Endothelial cell of umbilical vein (primary cell): ENCODE measurements at regions not wholly inside any gene's neighbourhood (a gene's known extent, or its start where the extent isn't known, plus 50 kb on each side); places are given as distances from the start of the nearest gene placed in this dataset.

Experiments used
- BruUV-seq: library from RNA; stranded (reverse); fragments of 400-500 nt; replicated peaks from 2 replicates; lab custom pipeline; 2021; lab: Mats Ljungman, UMichigan
- CTCF ChIA-PET: fragments of 300-600, 350-600 bp; sonication (Branson Sonifier 250); formaldehyde crosslinking; loops from one replicate; lab custom pipeline; 2021; ENCODE audit warnings: antibody characterized with exemption, inconsistent platforms; lab: Charles Lee
- POLR2A ChIA-PET: fragments of 300-600, 350-600 bp; sonication (Branson Sonifier 250); formaldehyde crosslinking; loops from one replicate; lab custom pipeline; 2021; ENCODE audit warnings: antibody characterized with exemption, inconsistent platforms; lab: Charles Lee
- DNase-seq: peaks from one replicate; pipeline ENCODE4 v3.0.0-alpha.2; 2011; ENCODE audit warnings: low read depth, low spot score
- FAIRE-seq: peaks from 2 replicates; lab custom pipeline; 2011; peaks lifted over from hg19 to GRCh38; lab: Jason Lieb, UNC
- H2AFZ ChIP-seq: 2 replicates; pipeline ENCODE4 v1.6.0; 2012; ENCODE audit warnings: low read depth, low read length, control low read depth, inconsistent platforms
- H3K27ac ChIP-seq: 2 replicates; pipeline ENCODE4 v1.5.1; 2011; ENCODE audit warnings: low read depth, mild to moderate bottlenecking, control low read depth, low read length, moderate library complexity; ENCODE audit not compliant: insufficient read depth
- H3K27me3 ChIP-seq, 2 experiments: 2 replicates each; pipeline versions ENCODE4 v1.6.0 to v1.6.1; 2011; ENCODE audit warnings: low read length in 2 of 2, mixed read lengths in 1 of 2; ENCODE audit not compliant: control insufficient read depth in 2 of 2, insufficient read depth in 2 of 2
- H3K36me3 ChIP-seq, 2 experiments: 2 replicates in 1 of 2; 3 replicates in 1 of 2; pipeline ENCODE4 v1.5.1; 2011; ENCODE audit warnings: low read length in 2 of 2, mild to moderate bottlenecking in 1 of 2, moderate library complexity in 1 of 2; ENCODE audit not compliant: control insufficient read depth in 2 of 2, insufficient read depth in 2 of 2; ENCODE audit errors: extremely low read depth in 1 of 2
- H3K4me1 ChIP-seq: 3 replicates; pipeline ENCODE4 v1.5.1; 2011; ENCODE audit warnings: mild to moderate bottlenecking, low read length; ENCODE audit not compliant: control insufficient read depth, insufficient read depth; ENCODE audit errors: extremely low read depth
- H3K4me2 ChIP-seq: 2 replicates; pipeline ENCODE4 v1.6.1; 2011; ENCODE audit warnings: low read length, control low read depth, mixed read lengths; ENCODE audit not compliant: insufficient read depth
- H3K4me3 ChIP-seq, 3 experiments: fragments of 200-600 bp in 1 of 3; sonication (generic), shearing (Covaris generic) in 1 of 3; replicated peaks in 1 of 3; 2 replicates each; pipeline ENCODE4 v1.5.1; 2011 to 2016; ENCODE audit warnings: control low read depth in 3 of 3, low read length in 3 of 3, mild to moderate bottlenecking in 2 of 3, inconsistent platforms in 1 of 3, low read depth in 1 of 3, moderate library complexity in 1 of 3; ENCODE audit not compliant: insufficient read depth in 1 of 3
- H3K79me2 ChIP-seq: 2 replicates; pipeline ENCODE4 v1.6.0; 2012; ENCODE audit warnings: low read length, inconsistent platforms; ENCODE audit not compliant: control insufficient read depth, insufficient read depth
- H3K9ac ChIP-seq: replicated peaks from 2 replicates; pipeline ENCODE3; 2011; ENCODE audit warnings: low read length, control low read depth; ENCODE audit not compliant: insufficient read depth; ENCODE audit errors: extremely low read depth
- H3K9me1 ChIP-seq: replicated peaks from 3 replicates; pipeline ENCODE4 v1.6.0; 2011; ENCODE audit warnings: mild to moderate bottlenecking, low read length; ENCODE audit not compliant: control insufficient read depth, insufficient read depth; ENCODE audit errors: extremely low read depth
- H3K9me3 ChIP-seq: replicated peaks from 2 replicates; pipeline ENCODE4 v1.5.1; 2012; ENCODE audit warnings: low read length, inconsistent platforms; ENCODE audit not compliant: control insufficient read depth, insufficient read depth
- H4K20me1 ChIP-seq: replicated peaks from 2 replicates; pipeline ENCODE3; 2011; ENCODE audit warnings: mild to moderate bottlenecking, low read length; ENCODE audit not compliant: control insufficient read depth, insufficient read depth; ENCODE audit errors: extremely low read depth
- EZH2 ChIP-seq: IDR thresholded peaks from 2 replicates; pipeline ENCODE4 v1.6.1; 2012; ENCODE audit warnings: borderline replicate concordance, low read depth, mild to moderate bottlenecking, moderate library complexity, low read length, inconsistent platforms; ENCODE audit not compliant: severe bottlenecking
- FOS ChIP-seq: IDR thresholded peaks from 2 replicates; pipeline ENCODE4 v1.6.1; 2011; ENCODE audit warnings: mild to moderate bottlenecking, low read length, moderate library complexity, borderline replicate concordance; ENCODE audit not compliant: insufficient read depth
- GATA2 ChIP-seq: IDR thresholded peaks from 2 replicates; pipeline ENCODE4 v1.7.0; 2011; ENCODE audit warnings: low read depth, mild to moderate bottlenecking, moderate library complexity, mixed read lengths, low read length; ENCODE audit not compliant: insufficient read length, insufficient read depth
- JUN ChIP-seq: IDR thresholded peaks from 2 replicates; pipeline ENCODE4 v1.6.1; 2011; ENCODE audit warnings: borderline replicate concordance, low read depth; ENCODE audit not compliant: insufficient read length, insufficient read depth
- MYC ChIP-seq: IDR thresholded peaks from one replicate; pipeline ENCODE4 v1.6.1; 2011; ENCODE audit warnings: mild to moderate bottlenecking, low read depth, low read length
- POLR2A ChIP-seq: IDR thresholded peaks from 2 replicates; pipeline ENCODE4 v1.6.1; 2012; ENCODE audit warnings: low read depth, mild to moderate bottlenecking, control low read depth, low read length
- POLR2AphosphoS5 ChIP-seq: IDR thresholded peaks from 2 replicates; pipeline ENCODE4 v1.6.1; 2012; ENCODE audit warnings: low read depth, mild to moderate bottlenecking, control low read depth, low read length, moderate library complexity; ENCODE audit not compliant: insufficient read depth
- dilution Hi-C: fragments of 300-500 bp; cut with MboI; formaldehyde crosslinking; loops from one replicate; pipeline ENCODE4 v1.15.0; 2019; ENCODE audit warnings: low sequenced_read_pairs; ENCODE audit not compliant: extremely low pct_ligation_motif_present
- intact Hi-C: fragments of 100-400 bp; cut with micrococcal nuclease; formaldehyde crosslinking; loops from one replicate; pipeline ENCODE4 v1.10.0; 2022
- TF ChIP-seq, protein P1 (sequence below), 2 donors: IDR thresholded peaks; 1 replicate in 1 of 2; 2 replicates in 1 of 2; pipeline ENCODE4 v1.5.1; 2011; ENCODE audit warnings: low read length in 2 of 2, mild to moderate bottlenecking in 2 of 2, moderate library complexity in 2 of 2, control low read depth in 1 of 2, inconsistent platforms in 1 of 2, low read depth in 1 of 2; ENCODE audit not compliant: insufficient read depth in 1 of 2; ENCODE audit errors: extremely low read depth in 1 of 2
- TF ChIP-seq, protein P2 (sequence below): IDR thresholded peaks from 2 replicates; pipeline ENCODE4 v1.6.1; 2011; ENCODE audit not compliant: insufficient read depth, insufficient read length

DNA sequence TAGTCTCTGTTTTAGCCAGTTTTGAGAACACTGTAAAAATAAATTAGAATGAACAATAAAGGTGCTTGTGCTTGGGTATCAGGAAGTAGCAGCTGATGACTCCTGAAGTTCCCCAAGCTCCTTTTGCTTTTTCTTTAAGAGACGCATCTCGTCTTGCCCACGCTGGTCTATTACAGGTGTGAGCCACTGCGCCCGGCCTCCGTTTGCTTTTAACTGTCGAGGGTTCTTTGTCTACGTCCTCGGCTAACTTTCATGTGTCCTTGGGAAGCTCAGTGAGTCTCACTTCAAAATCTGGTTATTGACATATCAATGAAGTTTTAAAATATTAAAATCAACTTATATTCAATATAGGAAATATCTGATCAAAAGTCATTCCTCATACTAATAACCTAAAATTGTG lies 246.5 kb downstream of the FBXO15 start:
- ChIA-PET POLR2A (no interaction called here), CTCF (no interaction called here)
- BruUV-seq, result no TSS peak
- dilution Hi-C loops (no loop called here), intact Hi-C loops (no loop called here)
- Histone ChIP-seq H3K79me2 (no peaks in the 10 kb centered on the region), H3K9ac (no peak overlapping the region), H2AFZ (no peak overlapping the region), H3K36me3 (no peaks in the 10 kb centered on the region), H4K20me1 (no peaks in the 10 kb centered on the region), H3K27me3 (no peaks in the 10 kb centered on the region), H3K9me1 (no peaks in the 10 kb centered on the region), H3K4me1 (no peaks in the 10 kb centered on the region), H3K9me3 (peaks cover 7% of the 10 kb centered on the region), H3K27ac (no peak overlapping the region), H3K4me2 (no peak overlapping the region), H3K4me3 (no peak overlapping the region)
- DNase-seq (no peak), FAIRE-seq (no peak)
- TF ChIP-seq JUN, result no peak
- no peak for TF ChIP-seq POLR2AphosphoS5
- TF ChIP-seq, protein P1, sequence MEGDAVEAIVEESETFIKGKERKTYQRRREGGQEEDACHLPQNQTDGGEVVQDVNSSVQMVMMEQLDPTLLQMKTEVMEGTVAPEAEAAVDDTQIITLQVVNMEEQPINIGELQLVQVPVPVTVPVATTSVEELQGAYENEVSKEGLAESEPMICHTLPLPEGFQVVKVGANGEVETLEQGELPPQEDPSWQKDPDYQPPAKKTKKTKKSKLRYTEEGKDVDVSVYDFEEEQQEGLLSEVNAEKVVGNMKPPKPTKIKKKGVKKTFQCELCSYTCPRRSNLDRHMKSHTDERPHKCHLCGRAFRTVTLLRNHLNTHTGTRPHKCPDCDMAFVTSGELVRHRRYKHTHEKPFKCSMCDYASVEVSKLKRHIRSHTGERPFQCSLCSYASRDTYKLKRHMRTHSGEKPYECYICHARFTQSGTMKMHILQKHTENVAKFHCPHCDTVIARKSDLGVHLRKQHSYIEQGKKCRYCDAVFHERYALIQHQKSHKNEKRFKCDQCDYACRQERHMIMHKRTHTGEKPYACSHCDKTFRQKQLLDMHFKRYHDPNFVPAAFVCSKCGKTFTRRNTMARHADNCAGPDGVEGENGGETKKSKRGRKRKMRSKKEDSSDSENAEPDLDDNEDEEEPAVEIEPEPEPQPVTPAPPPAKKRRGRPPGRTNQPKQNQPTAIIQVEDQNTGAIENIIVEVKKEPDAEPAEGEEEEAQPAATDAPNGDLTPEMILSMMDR (IDR thresholded peaks at IDR 0.05; ENCODE audit: extremely low read depth in 1 of 2, insufficient read depth in 1 of 2, low read depth in 1 of 2, low read length in 2 of 2), result no peak
- TF ChIP-seq POLR2A, result no peak
- TF ChIP-seq MYC, result no peak
- TF ChIP-seq EZH2, result no peak
- TF ChIP-seq, protein P2, sequence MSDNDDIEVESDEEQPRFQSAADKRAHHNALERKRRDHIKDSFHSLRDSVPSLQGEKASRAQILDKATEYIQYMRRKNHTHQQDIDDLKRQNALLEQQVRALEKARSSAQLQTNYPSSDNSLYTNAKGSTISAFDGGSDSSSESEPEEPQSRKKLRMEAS, result no peak
- no peak for TF ChIP-seq GATA2
- TF ChIP-seq FOS, result no peak
